Fibroblast of lung (primary cell): ENCODE measurements at regions not wholly inside any gene's neighbourhood (a gene's known extent, or its start where the extent isn't known, plus 50 kb on each side); places are given as distances from the start of the nearest gene placed in this dataset.

ENCODE experiments used
- DNase-seq, 2 donors: peaks; one replicate each; pipeline versions ENCODE4 v3.0.0 to v3.0.0-alpha.2; 2010; ENCODE audit warnings: low read depth in 2 of 2
- H2AFZ ChIP-seq: 2 replicates; pipeline ENCODE4 v1.5.1; 2012; ENCODE audit warnings: low read length, control low read depth, inconsistent platforms
- H3K27ac ChIP-seq: 2 replicates; pipeline ENCODE4 v1.5.1; 2011; ENCODE audit warnings: low read length, control low read depth; ENCODE audit not compliant: insufficient read depth
- H3K27me3 ChIP-seq: 2 replicates; pipeline ENCODE4 v1.5.1; 2011; ENCODE audit warnings: mild to moderate bottlenecking, low read length; ENCODE audit not compliant: control insufficient read depth, insufficient read depth
- H3K36me3 ChIP-seq: 2 replicates; pipeline ENCODE4 v1.5.1; 2011; ENCODE audit warnings: low read length; ENCODE audit not compliant: control insufficient read depth, insufficient read depth
- H3K4me1 ChIP-seq: 2 replicates; pipeline ENCODE4 v1.5.1; 2011; ENCODE audit warnings: low read length; ENCODE audit not compliant: control insufficient read depth, insufficient read depth; ENCODE audit errors: extremely low read depth
- H3K4me2 ChIP-seq: 2 replicates; pipeline ENCODE4 v1.5.1; 2011; ENCODE audit warnings: low read length, control low read depth; ENCODE audit not compliant: insufficient read depth; ENCODE audit errors: extremely low read depth
- H3K4me3 ChIP-seq, 4 experiments: fragments of 200-600 bp in 1 of 4; sonication (generic) in 1 of 4; replicated peaks in 1 of 4; 2 replicates each; pipeline ENCODE4 v1.5.1; 2011 to 2016; ENCODE audit warnings: low read length in 4 of 4, low read depth in 3 of 4, mild to moderate bottlenecking in 3 of 4, control low read depth in 2 of 4, inconsistent platforms in 1 of 4, mixed read lengths in 1 of 4; ENCODE audit not compliant: insufficient read depth in 1 of 4; ENCODE audit errors: control extremely low read depth in 1 of 4
- H3K79me2 ChIP-seq: 2 replicates; pipeline ENCODE4 v1.5.1; 2012; ENCODE audit warnings: mild to moderate bottlenecking, low read length, inconsistent platforms; ENCODE audit not compliant: control insufficient read depth, insufficient read depth
- H3K9ac ChIP-seq: 2 replicates; pipeline ENCODE4 v1.5.1; 2011; ENCODE audit warnings: mild to moderate bottlenecking, low read length, control low read depth; ENCODE audit not compliant: insufficient read depth
- H3K9me3 ChIP-seq: 2 replicates; pipeline ENCODE4 v1.5.1; 2012; ENCODE audit warnings: low read depth, low read length; ENCODE audit not compliant: control insufficient read depth, insufficient read depth
- H4K20me1 ChIP-seq: 2 replicates; pipeline ENCODE4 v1.5.1; 2011; ENCODE audit warnings: low read length; ENCODE audit not compliant: control insufficient read depth, insufficient read depth; ENCODE audit errors: extremely low read depth
- CTCF ChIP-seq, 2 donors: IDR thresholded peaks in 1 of 2; conservative IDR thresholded peaks in 1 of 2; 1 replicate in 1 of 2; 2 replicates in 1 of 2; pipeline ENCODE4 v1.5.1; 2011 to 2012; ENCODE audit warnings: low read length in 2 of 2, control low read depth in 1 of 2, inconsistent platforms in 1 of 2, low read depth in 1 of 2, mild to moderate bottlenecking in 1 of 2
- EZH2 ChIP-seq: IDR thresholded peaks from 2 replicates; pipeline ENCODE4 v1.5.1; 2012; ENCODE audit warnings: low read length, control low read depth, mild to moderate bottlenecking; ENCODE audit errors: missing control alignments

GRCh38 chr19:29015569-29015968, 197.4 kb downstream of the UQCRFS1 start:
- Histone ChIP-seq H3K4me3 (no peak overlapping the region), H3K9me3 (no peaks in the 10 kb centered on the region), H3K36me3 (no peaks in the 10 kb centered on the region), H4K20me1 (no peaks in the 10 kb centered on the region), H3K27ac (no peak overlapping the region), H3K4me2 (no peak overlapping the region), H3K27me3 (peaks cover 5% of the 10 kb centered on the region), H3K79me2 (no peaks in the 10 kb centered on the region), H3K4me1 (no peaks in the 10 kb centered on the region), H3K9ac (no peak overlapping the region), H2AFZ (no peak overlapping the region)
- TF ChIP-seq CTCF (conservative IDR thresholded peaks at IDR 0.05 in 1 of 2, IDR thresholded peaks at IDR 0.05 in 1 of 2; ENCODE audit: low read depth in 1 of 2, low read length in 2 of 2) = no peak
- TF ChIP-seq EZH2 = no peak
- no peak for DNase-seq

GRCh38 chr19:29014857-29015436, 198.0 kb downstream of the UQCRFS1 start:
- no peak overlapping the region for H3K27ac ChIP-seq
- no peak overlapping the region for H3K4me3 ChIP-seq
- H3K9me3 ChIP-seq = no peaks in the 10 kb centered on the region
- no peak overlapping the region for H3K4me2 ChIP-seq
- no peak overlapping the region for H2AFZ ChIP-seq
- DNase-seq = no peak
- no peak for TF ChIP-seq EZH2
- TF ChIP-seq CTCF (conservative IDR thresholded peaks at IDR 0.05 in 1 of 2, IDR thresholded peaks at IDR 0.05 in 1 of 2; ENCODE audit: low read depth in 1 of 2, low read length in 2 of 2) = no peak
- H3K36me3 ChIP-seq = no peaks in the 10 kb centered on the region
- no peak overlapping the region for H3K9ac ChIP-seq
- H4K20me1 ChIP-seq = no peaks in the 10 kb centered on the region
- H3K4me1 ChIP-seq = no peaks in the 10 kb centered on the region
- H3K27me3 ChIP-seq = peaks cover 5% of the 10 kb centered on the region
- H3K79me2 ChIP-seq = no peaks in the 10 kb centered on the region

DNA sequence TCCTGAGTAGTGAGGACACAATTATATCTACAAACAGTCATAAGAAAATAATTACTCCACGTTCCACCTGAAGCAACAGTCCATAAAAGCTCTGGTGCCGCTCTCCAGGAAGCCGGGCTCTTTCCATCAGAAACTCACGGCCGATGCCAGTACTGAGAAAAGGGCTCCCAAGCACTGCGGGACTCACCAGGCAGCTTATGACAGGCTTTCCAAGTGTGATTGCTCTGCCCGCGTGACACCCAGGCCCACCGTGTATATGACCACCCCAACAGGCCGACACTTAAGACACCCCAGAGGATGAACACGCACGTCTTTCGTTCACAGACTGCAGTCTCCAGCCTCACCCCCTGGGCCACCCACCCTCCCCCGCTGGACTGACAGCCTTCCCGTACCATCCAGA, 199.0 kb downstream of the UQCRFS1 start:
- Histone ChIP-seq H3K9ac (no peak overlapping the region), H4K20me1 (no peaks in the 10 kb centered on the region), H3K4me2 (no peak overlapping the region), H3K4me3 (no peak overlapping the region), H3K27me3 (peaks cover 5% of the 10 kb centered on the region), H3K79me2 (no peaks in the 10 kb centered on the region), H3K4me1 (no peaks in the 10 kb centered on the region), H3K27ac (no peak overlapping the region), H3K36me3 (no peaks in the 10 kb centered on the region), H2AFZ (no peak overlapping the region), H3K9me3 (no peaks in the 10 kb centered on the region)
- TF ChIP-seq EZH2 (no peak), CTCF (conservative IDR thresholded peaks at IDR 0.05 in 1 of 2, IDR thresholded peaks at IDR 0.05 in 1 of 2; ENCODE audit: low read depth in 1 of 2, low read length in 2 of 2) (no peak)
- no peak for DNase-seq
